Smooth muscle cell (in vitro differentiated cells): ENCODE measurements at regions not wholly inside any gene's neighbourhood (a gene's known extent, or its start where the extent isn't known, plus 50 kb on each side); places are given as distances from the start of the nearest gene placed in this dataset.

Experiments used
- DNase-seq: peaks from one replicate; lab custom pipeline; 2025; ENCODE audit not compliant: unreplicated experiment; lab: John Stamatoyannopoulos, UW
- H2AFZ ChIP-seq: fragments of 200-600 bp; sonication (generic); 2 replicates; pipeline ENCODE4 v1.6.0; 2016; ENCODE audit warnings: antibody characterized with exemption, low read depth, mild to moderate bottlenecking
- H3F3A ChIP-seq: fragments of 200-600 bp; sonication (generic); 2 replicates; pipeline ENCODE4 v1.6.0; 2017; ENCODE audit warnings: antibody characterized with exemption, low read depth
- H3K27ac ChIP-seq: fragments of 200-600 bp; sonication (generic); 2 replicates; pipeline ENCODE4 v1.5.1; 2016; ENCODE audit warnings: low read depth, mild to moderate bottlenecking
- H3K27me3 ChIP-seq: fragments of 200-600 bp; sonication (generic); 2 replicates; pipeline ENCODE4 v1.6.1; 2016; ENCODE audit warnings: low read depth, mild to moderate bottlenecking
- H3K36me3 ChIP-seq: fragments of 200-600 bp; sonication (generic); 2 replicates; pipeline ENCODE4 v1.5.1; 2016; ENCODE audit warnings: low read depth
- H3K4me1 ChIP-seq: fragments of 200-600 bp; sonication (generic); 2 replicates; pipeline ENCODE4 v1.5.1; 2016; ENCODE audit warnings: low read depth
- H3K4me2 ChIP-seq: fragments of 200-600 bp; sonication (generic); 2 replicates; pipeline ENCODE4 v1.6.0; 2016; ENCODE audit warnings: mild to moderate bottlenecking
- H3K4me3 ChIP-seq: fragments of 200-600 bp; sonication (generic); 2 replicates; pipeline ENCODE4 v1.5.1; 2016; ENCODE audit warnings: mild to moderate bottlenecking
- H3K79me2 ChIP-seq: fragments of 200-600 bp; sonication (generic); 2 replicates; pipeline ENCODE4 v1.6.0; 2016; ENCODE audit warnings: low read depth, mild to moderate bottlenecking
- H3K9ac ChIP-seq: fragments of 200-600 bp; sonication (generic); 2 replicates; pipeline ENCODE4 v1.6.0; 2016; ENCODE audit warnings: low read depth
- H3K9me3 ChIP-seq: fragments of 200-600 bp; sonication (generic); replicated peaks from 2 replicates; pipeline ENCODE4 v1.5.1; 2016; ENCODE audit warnings: low read depth
- H4K20me1 ChIP-seq: fragments of 200-600 bp; sonication (generic); 2 replicates; pipeline ENCODE4 v1.6.0; 2016; ENCODE audit warnings: low read depth
- WGBS: methylation state at CpG from one replicate; pipeline ENCODE4 v1.1.7; 2016; ENCODE audit warnings: low lambda C conversion rate; 5-methylcytosine and 5-hydroxymethylcytosine counted together
- TF ChIP-seq, protein P1 (sequence below): fragments of 200-600 bp; sonication (generic); IDR thresholded peaks from 2 replicates; pipeline ENCODE4 v1.5.1; 2017; ENCODE audit warnings: borderline replicate concordance, mild to moderate bottlenecking, antibody characterized with exemption; ENCODE audit not compliant: insufficient read depth, poor library complexity, severe bottlenecking

DNA sequence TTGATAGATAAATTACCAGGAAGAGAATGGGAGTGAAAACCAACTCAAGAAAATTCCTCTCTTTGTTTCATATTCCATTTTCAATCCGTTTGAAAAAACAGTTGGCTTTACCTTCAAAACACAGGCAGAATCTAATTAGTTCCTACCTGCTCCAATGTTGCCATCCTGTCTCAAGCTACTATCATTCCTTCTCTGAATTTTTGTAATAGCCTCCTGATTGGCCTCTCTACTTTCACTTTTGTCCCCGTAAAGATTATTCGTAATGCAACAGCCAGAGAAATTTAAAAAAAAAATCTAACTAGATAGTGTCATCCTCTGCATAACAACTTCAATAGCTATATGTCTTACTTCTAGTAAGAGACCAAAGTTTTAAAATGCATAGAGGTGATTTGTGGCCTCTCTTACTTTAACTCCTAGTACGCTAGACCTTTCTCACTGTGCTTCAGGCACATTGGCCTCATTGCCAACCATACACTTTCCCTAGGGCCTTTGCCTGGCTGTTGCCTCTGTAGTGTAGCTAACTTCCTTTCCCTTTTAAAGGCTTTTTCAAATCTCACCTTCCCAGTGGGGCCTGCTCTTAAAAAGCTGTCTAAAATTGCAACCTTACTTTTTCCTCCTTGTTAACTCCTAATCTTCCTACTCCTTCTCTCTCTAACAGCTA is 311.3 kb upstream of the GRIN3A start:
- DNase-seq: no peak
- H2AFZ ChIP-seq: no peak overlapping the region
- H3K9me3 ChIP-seq: no peaks in the 10 kb centered on the region
- H3K4me3 ChIP-seq: no peak overlapping the region
- no peak overlapping the region for H3K9ac ChIP-seq
- H3K4me1 ChIP-seq: no peaks in the 10 kb centered on the region
- H3K27ac ChIP-seq: no peak overlapping the region
- no peaks in the 10 kb centered on the region for H4K20me1 ChIP-seq
- no peaks in the 10 kb centered on the region for H3K79me2 ChIP-seq
- H3K4me2 ChIP-seq: no peak overlapping the region
- H3F3A ChIP-seq: no peaks in the 10 kb centered on the region
- TF ChIP-seq, protein P1, sequence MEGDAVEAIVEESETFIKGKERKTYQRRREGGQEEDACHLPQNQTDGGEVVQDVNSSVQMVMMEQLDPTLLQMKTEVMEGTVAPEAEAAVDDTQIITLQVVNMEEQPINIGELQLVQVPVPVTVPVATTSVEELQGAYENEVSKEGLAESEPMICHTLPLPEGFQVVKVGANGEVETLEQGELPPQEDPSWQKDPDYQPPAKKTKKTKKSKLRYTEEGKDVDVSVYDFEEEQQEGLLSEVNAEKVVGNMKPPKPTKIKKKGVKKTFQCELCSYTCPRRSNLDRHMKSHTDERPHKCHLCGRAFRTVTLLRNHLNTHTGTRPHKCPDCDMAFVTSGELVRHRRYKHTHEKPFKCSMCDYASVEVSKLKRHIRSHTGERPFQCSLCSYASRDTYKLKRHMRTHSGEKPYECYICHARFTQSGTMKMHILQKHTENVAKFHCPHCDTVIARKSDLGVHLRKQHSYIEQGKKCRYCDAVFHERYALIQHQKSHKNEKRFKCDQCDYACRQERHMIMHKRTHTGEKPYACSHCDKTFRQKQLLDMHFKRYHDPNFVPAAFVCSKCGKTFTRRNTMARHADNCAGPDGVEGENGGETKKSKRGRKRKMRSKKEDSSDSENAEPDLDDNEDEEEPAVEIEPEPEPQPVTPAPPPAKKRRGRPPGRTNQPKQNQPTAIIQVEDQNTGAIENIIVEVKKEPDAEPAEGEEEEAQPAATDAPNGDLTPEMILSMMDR: no peak
- no peaks in the 10 kb centered on the region for H3K27me3 ChIP-seq
- 75% methylated on average over 4 of the region's 4 CpGs for WGBS
- no peaks in the 10 kb centered on the region for H3K36me3 ChIP-seq

DNA sequence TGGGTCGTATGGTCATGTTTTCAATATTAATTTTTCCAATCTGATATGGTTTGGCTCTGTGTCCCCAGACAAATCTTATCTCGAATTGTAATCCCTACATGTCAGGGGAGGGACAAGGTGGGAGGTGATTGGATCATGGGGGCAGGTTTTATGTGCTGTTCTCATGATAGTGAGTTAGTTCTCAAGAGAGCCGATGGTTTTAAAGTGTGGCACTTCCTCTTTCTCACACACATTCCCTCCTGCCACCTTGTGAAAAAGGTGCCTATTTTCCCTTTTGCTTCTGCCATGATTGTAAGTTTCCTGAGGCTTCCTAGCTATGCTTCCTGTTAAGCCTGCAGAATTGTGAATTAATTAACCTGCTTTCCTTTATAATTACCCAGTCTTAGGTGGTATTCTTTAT is 309.1 kb upstream of the GRIN3A start:
- Histone ChIP-seq H3K4me1 (no peaks in the 10 kb centered on the region), H3K4me3 (no peak overlapping the region), H3K27me3 (no peaks in the 10 kb centered on the region), H2AFZ (no peak overlapping the region), H3K27ac (no peak overlapping the region), H3K79me2 (no peaks in the 10 kb centered on the region), H3K36me3 (no peaks in the 10 kb centered on the region), H3F3A (no peaks in the 10 kb centered on the region), H4K20me1 (no peaks in the 10 kb centered on the region), H3K4me2 (no peak overlapping the region), H3K9ac (no peak overlapping the region), H3K9me3 (no peaks in the 10 kb centered on the region)
- no peak for DNase-seq
- TF ChIP-seq, protein P1: no peak
- 73% methylated on average over 3 of the region's 3 CpGs for WGBS

DNA sequence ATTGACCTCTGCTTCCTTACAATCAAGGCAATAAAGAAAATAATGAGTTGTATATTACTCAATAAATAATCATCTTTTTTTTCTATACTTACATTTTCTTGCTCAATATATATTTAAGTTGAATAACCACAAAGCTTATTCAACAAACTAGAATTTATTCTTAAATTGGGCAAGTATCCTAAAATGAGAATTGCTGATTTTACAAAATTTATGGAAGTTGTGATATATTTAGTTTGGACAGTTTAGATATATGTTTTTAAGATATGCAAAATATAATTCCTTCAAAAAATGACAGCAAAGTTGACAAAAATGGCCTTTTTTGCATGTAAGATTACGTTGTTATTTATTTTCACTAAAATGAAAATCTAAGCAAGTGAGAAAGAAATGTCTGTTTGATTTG is 305.7 kb upstream of the GRIN3A start:
- Histone ChIP-seq H3K27ac (no peak overlapping the region), H3K9ac (no peak overlapping the region), H3F3A (no peaks in the 10 kb centered on the region), H3K4me2 (no peak overlapping the region), H3K4me3 (no peak overlapping the region), H3K9me3 (no peaks in the 10 kb centered on the region), H3K36me3 (no peaks in the 10 kb centered on the region), H3K27me3 (no peaks in the 10 kb centered on the region), H3K4me1 (no peaks in the 10 kb centered on the region), H3K79me2 (no peaks in the 10 kb centered on the region), H2AFZ (no peak overlapping the region), H4K20me1 (no peaks in the 10 kb centered on the region)
- no peak for DNase-seq
- TF ChIP-seq, protein P1: no peak
- WGBS: 80% methylated on average over 1 of the region's 1 CpG

DNA sequence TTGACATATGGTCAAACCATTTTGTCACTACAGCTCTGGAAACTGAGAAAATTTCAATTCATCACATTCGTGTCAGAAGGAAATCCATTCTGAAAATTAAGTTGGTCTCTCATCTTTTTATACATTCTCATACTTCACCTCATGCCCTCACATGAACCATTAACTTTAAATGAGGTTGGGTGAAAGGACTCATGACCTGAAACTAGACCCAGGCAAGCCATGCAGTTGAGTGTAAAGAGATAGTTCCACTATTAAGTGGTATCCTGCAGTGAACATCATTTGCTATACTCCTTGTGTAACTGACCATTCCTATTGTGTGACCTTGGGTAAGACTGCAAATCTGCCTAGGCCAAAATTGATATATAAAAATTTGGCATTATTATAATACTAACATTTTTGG is 299.6 kb upstream of the GRIN3A start:
- Histone ChIP-seq H3K4me3 (no peak overlapping the region), H3F3A (no peaks in the 10 kb centered on the region), H3K9me3 (no peaks in the 10 kb centered on the region), H3K4me2 (no peak overlapping the region), H3K9ac (no peak overlapping the region), H3K27me3 (no peaks in the 10 kb centered on the region), H3K4me1 (no peaks in the 10 kb centered on the region), H2AFZ (no peak overlapping the region), H4K20me1 (no peaks in the 10 kb centered on the region), H3K79me2 (no peaks in the 10 kb centered on the region), H3K36me3 (no peaks in the 10 kb centered on the region), H3K27ac (no peak overlapping the region)
- no peak for DNase-seq
- 64% methylated on average over 1 of the region's 1 CpG for WGBS
- TF ChIP-seq, protein P1: no peak
